Chondrocyte (in vitro differentiated cells): ENCODE measurements at regions not wholly inside any gene's neighbourhood (a gene's known extent, or its start where the extent isn't known, plus 50 kb on each side); places are given as distances from the start of the nearest gene placed in this dataset.

Experiments used
- DNase-seq: peaks from one replicate; pipeline ENCODE4 v3.0.0; 2021; ENCODE audit warnings: mixed read lengths, low spot score
- H3K27ac Mint-ChIP-seq: one replicate; pipeline ENCODE4 v1.8.0; 2021; ENCODE audit warnings: mild to moderate bottlenecking, moderate library complexity, mixed read lengths; ENCODE audit not compliant: unreplicated experiment
- H3K27me3 Mint-ChIP-seq: 2 replicates; pipeline ENCODE4 v1.8.0; 2021; ENCODE audit warnings: low read depth, mixed read lengths
- H3K36me3 Mint-ChIP-seq: 2 replicates; pipeline ENCODE4 v1.8.0; 2021; ENCODE audit warnings: low read depth, mixed read lengths
- H3K4me1 Mint-ChIP-seq: 2 replicates; pipeline ENCODE4 v1.8.0; 2021; ENCODE audit warnings: low read depth, mild to moderate bottlenecking, mixed read lengths
- H3K4me3 Mint-ChIP-seq: one replicate; pipeline ENCODE4 v1.8.0; 2021; ENCODE audit warnings: mild to moderate bottlenecking, moderate library complexity, mixed read lengths; ENCODE audit not compliant: unreplicated experiment
- H3K9me3 Mint-ChIP-seq: 2 replicates; pipeline ENCODE4 v1.8.0; 2021; ENCODE audit warnings: low read depth, mixed read lengths
- TF ChIP-seq, protein P1 (sequence below): fragments of 200-600 bp; sonication (generic); IDR thresholded peaks from 2 replicates; pipeline ENCODE4 v1.5.0; 2021; ENCODE audit warnings: antibody characterized with exemption, mild to moderate bottlenecking, moderate library complexity

DNA sequence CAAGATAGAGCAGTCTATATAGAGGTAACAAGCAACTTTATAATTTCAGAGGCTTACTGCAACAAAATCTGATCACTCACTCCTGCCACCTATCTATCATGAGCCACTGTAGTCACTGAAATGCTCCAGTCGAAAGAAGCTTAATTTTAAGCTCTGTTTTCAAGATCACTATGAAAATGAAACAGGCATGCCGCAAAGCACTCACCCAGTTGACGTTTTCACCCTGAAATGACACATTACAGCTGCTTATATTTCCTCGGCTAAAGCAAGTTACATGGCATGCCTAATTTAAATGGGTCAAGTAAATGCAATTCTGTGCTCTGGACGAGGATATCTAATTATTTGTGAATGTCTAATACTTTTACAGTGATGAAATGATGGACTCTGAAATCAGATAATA is 616.3 kb downstream of the FAM181B start:
- Mint-ChIP-seq H3K9me3 (peaks cover 3% of the 10 kb centered on the region), H3K27ac (no peak overlapping the region), H3K4me3 (no peak overlapping the region), H3K4me1 (no peaks in the 10 kb centered on the region), H3K27me3 (peaks cover 16% of the 10 kb centered on the region), H3K36me3 (no peaks in the 10 kb centered on the region)
- TF ChIP-seq, protein P1, sequence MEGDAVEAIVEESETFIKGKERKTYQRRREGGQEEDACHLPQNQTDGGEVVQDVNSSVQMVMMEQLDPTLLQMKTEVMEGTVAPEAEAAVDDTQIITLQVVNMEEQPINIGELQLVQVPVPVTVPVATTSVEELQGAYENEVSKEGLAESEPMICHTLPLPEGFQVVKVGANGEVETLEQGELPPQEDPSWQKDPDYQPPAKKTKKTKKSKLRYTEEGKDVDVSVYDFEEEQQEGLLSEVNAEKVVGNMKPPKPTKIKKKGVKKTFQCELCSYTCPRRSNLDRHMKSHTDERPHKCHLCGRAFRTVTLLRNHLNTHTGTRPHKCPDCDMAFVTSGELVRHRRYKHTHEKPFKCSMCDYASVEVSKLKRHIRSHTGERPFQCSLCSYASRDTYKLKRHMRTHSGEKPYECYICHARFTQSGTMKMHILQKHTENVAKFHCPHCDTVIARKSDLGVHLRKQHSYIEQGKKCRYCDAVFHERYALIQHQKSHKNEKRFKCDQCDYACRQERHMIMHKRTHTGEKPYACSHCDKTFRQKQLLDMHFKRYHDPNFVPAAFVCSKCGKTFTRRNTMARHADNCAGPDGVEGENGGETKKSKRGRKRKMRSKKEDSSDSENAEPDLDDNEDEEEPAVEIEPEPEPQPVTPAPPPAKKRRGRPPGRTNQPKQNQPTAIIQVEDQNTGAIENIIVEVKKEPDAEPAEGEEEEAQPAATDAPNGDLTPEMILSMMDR, result no peak
- DNase-seq, result no peak

DNA sequence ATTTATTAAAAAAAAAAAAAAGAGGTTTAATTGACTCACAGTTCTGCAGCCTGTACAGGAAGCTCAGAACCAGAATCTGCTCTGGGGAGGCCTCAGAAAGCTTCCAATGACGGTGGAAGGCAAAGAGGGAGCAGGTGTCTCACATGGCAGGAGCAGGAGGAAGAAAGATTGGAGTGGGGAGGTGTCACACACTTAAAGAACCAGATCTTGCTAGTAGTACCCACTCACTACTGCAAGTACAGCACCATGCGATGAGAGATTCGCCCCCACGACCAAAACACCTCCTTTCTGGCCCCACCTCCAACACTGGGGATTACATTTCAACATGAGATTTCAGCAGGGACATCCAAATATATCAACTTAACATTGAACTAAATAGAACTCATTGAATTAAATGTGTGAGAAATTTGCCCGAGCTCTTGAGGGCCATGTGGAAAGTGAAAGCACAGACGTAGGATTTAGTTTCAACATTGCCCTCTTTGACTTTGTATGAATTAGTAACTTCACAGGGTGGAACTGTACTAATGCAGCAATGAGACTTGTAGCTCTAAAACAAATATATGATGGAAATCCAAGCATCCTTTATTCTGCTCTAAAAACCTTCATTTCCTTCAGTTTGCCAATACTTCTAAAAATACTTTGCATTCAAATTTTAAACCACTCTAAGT is 628.2 kb downstream of the FAM181B start:
- no peak overlapping the region for H3K4me3 Mint-ChIP-seq
- no peaks in the 10 kb centered on the region for H3K27me3 Mint-ChIP-seq
- H3K36me3 Mint-ChIP-seq, result no peaks in the 10 kb centered on the region
- TF ChIP-seq, protein P1, result no peak
- DNase-seq, result no peak
- H3K27ac Mint-ChIP-seq, result no peak overlapping the region
- no peaks in the 10 kb centered on the region for H3K4me1 Mint-ChIP-seq
- H3K9me3 Mint-ChIP-seq, result peaks cover 5% of the 10 kb centered on the region

DNA sequence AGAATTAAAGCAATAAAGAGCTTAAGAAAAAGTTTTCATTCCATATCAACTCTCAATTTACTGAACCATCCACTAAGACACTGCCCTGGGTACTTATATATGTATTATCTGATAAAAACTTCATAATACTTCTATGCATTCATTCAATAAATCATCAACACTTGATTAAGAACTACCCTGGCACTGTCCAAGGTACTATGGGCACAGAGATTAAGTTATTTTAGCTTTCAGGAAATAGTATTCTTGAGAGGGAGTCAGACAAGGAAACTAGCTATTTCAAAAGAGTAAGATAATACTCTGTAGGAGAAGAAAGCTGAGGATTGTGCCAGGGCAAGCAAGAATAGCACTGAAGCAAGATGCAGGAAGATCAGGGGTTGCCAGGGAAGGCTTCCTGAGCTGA is 640.8 kb downstream of the FAM181B start:
- no peaks in the 10 kb centered on the region for H3K27me3 Mint-ChIP-seq
- H3K4me1 Mint-ChIP-seq, result peaks cover 11% of the 10 kb centered on the region
- H3K27ac Mint-ChIP-seq, result no peak overlapping the region
- H3K4me3 Mint-ChIP-seq, result no peak overlapping the region
- TF ChIP-seq, protein P1, result no peak
- no peaks in the 10 kb centered on the region for H3K36me3 Mint-ChIP-seq
- DNase-seq, result no peak
- no peaks in the 10 kb centered on the region for H3K9me3 Mint-ChIP-seq

DNA sequence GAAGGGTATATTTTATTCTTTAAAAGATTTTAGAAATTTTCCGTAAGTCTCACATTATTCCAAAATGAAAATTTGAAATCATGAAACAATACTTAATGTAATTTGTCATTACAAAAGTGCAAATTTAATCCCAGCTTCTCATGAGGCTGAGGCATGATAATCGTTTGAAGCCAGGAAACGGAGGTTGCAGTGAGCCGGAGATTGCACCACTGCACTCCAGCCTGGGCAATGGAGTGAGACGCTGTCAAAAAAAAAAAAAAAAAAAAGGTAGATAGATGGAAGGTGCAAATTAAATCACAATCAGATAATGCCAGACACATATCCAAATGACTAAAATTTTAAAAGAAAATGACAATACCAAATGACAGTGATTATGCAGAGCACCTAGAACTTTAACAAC is 644.2 kb downstream of the FAM181B start:
- TF ChIP-seq, protein P1, result no peak
- Mint-ChIP-seq H3K4me3 (no peak overlapping the region), H3K27me3 (peaks cover 3% of the 10 kb centered on the region), H3K9me3 (no peaks in the 10 kb centered on the region), H3K27ac (no peak overlapping the region), H3K36me3 (no peaks in the 10 kb centered on the region), H3K4me1 (peaks cover 11% of the 10 kb centered on the region)
- DNase-seq, result no peak

DNA sequence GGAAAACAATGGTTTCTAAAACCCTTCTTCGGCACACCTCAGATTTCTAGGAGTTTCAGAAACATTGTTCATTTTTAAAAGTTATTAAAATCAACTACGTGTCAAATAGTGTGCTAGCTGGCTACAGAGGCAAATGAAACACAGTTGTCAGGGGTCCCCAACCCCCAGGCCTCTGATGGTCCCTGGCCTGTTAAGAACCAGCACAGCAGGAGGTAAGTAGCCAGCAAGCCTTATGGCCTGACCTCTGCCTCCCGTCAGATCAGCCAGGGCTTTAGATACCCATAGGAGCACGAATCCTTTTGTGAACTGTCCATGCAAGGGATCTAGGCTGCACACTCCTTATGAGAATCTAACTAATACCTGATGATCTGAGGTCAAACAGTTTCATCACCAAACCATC is 648.2 kb downstream of the FAM181B start:
- Mint-ChIP-seq H3K4me1 (peaks cover 6% of the 10 kb centered on the region), H3K27me3 (peaks cover 3% of the 10 kb centered on the region), H3K4me3 (no peak overlapping the region), H3K27ac (no peak overlapping the region), H3K9me3 (no peaks in the 10 kb centered on the region), H3K36me3 (no peaks in the 10 kb centered on the region)
- TF ChIP-seq, protein P1, result no peak
- DNase-seq, result no peak
